OCI-LY1 (cell line): ENCODE measurements at regions not wholly inside any gene's neighbourhood (a gene's known extent, or its start where the extent isn't known, plus 50 kb on each side); places are given as distances from the start of the nearest gene placed in this dataset.

Experiments used
- H2AFZ ChIP-seq: fragments of 200-600 bp; sonication (generic), shearing (Covaris generic); 2 replicates; pipeline ENCODE4 v1.6.0; 2014; ENCODE audit warnings: antibody characterized with exemption, mild to moderate bottlenecking, low read length
- H3F3A ChIP-seq: fragments of 200-600 bp; sonication (generic), shearing (Covaris generic); 2 replicates; pipeline ENCODE4 v1.6.0; 2014; ENCODE audit warnings: mild to moderate bottlenecking, antibody characterized with exemption, low read length, moderate library complexity; ENCODE audit not compliant: insufficient read depth
- H3K27ac ChIP-seq: fragments of 200-600 bp; sonication (generic); 2 replicates; pipeline ENCODE4 v1.5.1; 2014; ENCODE audit warnings: low read length, mixed run types, mild to moderate bottlenecking, low read depth; ENCODE audit not compliant: poor library complexity, severe bottlenecking
- H3K27me3 ChIP-seq: fragments of 200-600 bp; sonication (generic); 2 replicates; pipeline ENCODE4 v1.6.0; 2014; ENCODE audit warnings: antibody characterized with exemption, mild to moderate bottlenecking, low read length, moderate library complexity; ENCODE audit not compliant: insufficient read depth
- H3K36me3 ChIP-seq: fragments of 200-600 bp; sonication (generic); 2 replicates; pipeline ENCODE4 v1.6.1; 2014; ENCODE audit warnings: mild to moderate bottlenecking, antibody characterized with exemption, low read length, moderate library complexity, mixed read lengths; ENCODE audit not compliant: insufficient read depth
- H3K4me1 ChIP-seq: fragments of 200-600 bp; sonication (generic); 2 replicates; pipeline ENCODE4 v1.5.1; 2014; ENCODE audit warnings: mild to moderate bottlenecking, low read length, moderate library complexity; ENCODE audit not compliant: insufficient read depth, severe bottlenecking
- H3K4me2 ChIP-seq: fragments of 200-600 bp; sonication (generic), shearing (Covaris generic); 2 replicates; pipeline ENCODE4 v1.6.1; 2014; ENCODE audit warnings: low read length
- H3K4me3 ChIP-seq: fragments of 200-600 bp; sonication (generic); 2 replicates; pipeline ENCODE4 v1.5.1; 2014; ENCODE audit warnings: low read length, low read depth, mild to moderate bottlenecking, mixed read lengths; ENCODE audit not compliant: poor library complexity, severe bottlenecking
- H3K79me2 ChIP-seq: fragments of 200-600 bp; shearing (Covaris generic); 2 replicates; pipeline ENCODE4 v1.6.1; 2016; ENCODE audit warnings: mixed run types, low read length, mixed read lengths; ENCODE audit not compliant: insufficient read depth
- H3K9ac ChIP-seq: fragments of 200-600 bp; sonication (generic), shearing (Covaris generic); 2 replicates; pipeline ENCODE4 v1.6.1; 2014; ENCODE audit warnings: mild to moderate bottlenecking, low read length, mixed read lengths
- H3K9me2 ChIP-seq: fragments of 200-600 bp; sonication (generic), shearing (Covaris generic); 2 replicates; pipeline ENCODE4 v1.6.1; 2014; ENCODE audit warnings: low read depth, mild to moderate bottlenecking, low read length, mixed read lengths
- H3K9me3 ChIP-seq: fragments of 200-600 bp; shearing (Covaris generic); 2 replicates; pipeline ENCODE4 v1.6.1; 2014; ENCODE audit warnings: low read length, mixed read lengths
- H4K20me1 ChIP-seq: fragments of 200-600 bp; sonication (generic), shearing (Covaris generic); 2 replicates; pipeline ENCODE4 v1.6.0; 2016; ENCODE audit warnings: mild to moderate bottlenecking, low read length; ENCODE audit not compliant: insufficient read depth
- CTCF ChIP-seq: fragments of 200-600 bp; sonication (generic), shearing (Covaris generic); IDR thresholded peaks from 2 replicates; pipeline ENCODE4 v1.5.1; 2017; ENCODE audit warnings: mild to moderate bottlenecking, antibody characterized with exemption, low read length, moderate library complexity, mixed read lengths
- EZH2 ChIP-seq: fragments of 200-600 bp; sonication (generic), shearing (Covaris generic); IDR thresholded peaks from 2 replicates; pipeline ENCODE4 v1.8.0; 2017; ENCODE audit warnings: borderline replicate concordance, mixed run types, mild to moderate bottlenecking, antibody characterized with exemption, low read length, moderate library complexity, mixed read lengths

GRCh38 chr2:9791711-9792110 is 51.6 kb upstream of the TAF1B start:
- Histone ChIP-seq H3K79me2 (no peaks in the 10 kb centered on the region), H3K9me2 (no peaks in the 10 kb centered on the region), H3K4me2 (no peak overlapping the region), H3K4me3 (no peak overlapping the region), H3K4me1 (peaks cover 4% of the 10 kb centered on the region), H4K20me1 (no peaks in the 10 kb centered on the region), H3F3A (no peaks in the 10 kb centered on the region), H2AFZ (no peak overlapping the region), H3K27me3 (peaks cover 14% of the 10 kb centered on the region), H3K9ac (no peak overlapping the region), H3K36me3 (no peaks in the 10 kb centered on the region; the same call in 1 of the 2 replicates), H3K9me3 (peaks cover 4% of the 10 kb centered on the region; the same call in 1 of the 2 replicates), H3K27ac (no peak overlapping the region)
- no peak for TF ChIP-seq EZH2
- no peak for TF ChIP-seq CTCF

DNA sequence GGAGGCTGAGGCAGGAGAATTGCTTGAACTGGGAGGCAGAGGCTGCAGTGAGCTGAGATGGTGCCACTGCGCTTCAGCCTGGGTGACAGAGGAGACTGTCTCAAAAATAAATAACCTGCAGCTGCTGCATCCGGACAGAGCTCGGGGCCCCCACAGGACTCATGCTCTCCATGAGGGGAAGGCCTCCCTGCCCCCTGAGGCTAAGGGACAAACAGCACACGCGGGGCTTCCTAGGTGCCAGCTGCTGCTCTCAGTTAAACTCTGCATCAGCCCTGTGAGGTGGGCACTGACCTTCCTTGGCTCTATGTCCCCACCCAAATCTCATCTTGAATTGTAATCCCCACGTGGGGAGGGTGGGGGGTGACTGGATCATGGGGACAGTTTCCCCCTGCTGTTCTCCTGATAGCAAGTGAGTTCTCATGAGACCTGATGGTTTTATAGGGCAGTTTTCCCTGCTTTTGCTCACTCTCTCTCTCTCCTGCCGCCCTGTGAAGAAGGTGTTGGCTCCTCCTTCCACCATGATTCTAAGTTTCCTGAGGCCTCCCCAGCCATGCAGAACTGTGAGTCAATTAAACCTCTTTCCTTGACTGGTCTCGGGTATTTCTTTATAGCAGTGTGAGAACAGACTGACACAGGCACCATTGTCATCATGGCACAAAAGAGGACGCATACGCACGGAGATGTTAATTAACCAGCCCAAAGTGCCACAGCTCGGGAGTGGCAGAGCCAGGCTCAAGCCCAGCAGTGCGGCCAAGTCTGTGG is 49.9 kb upstream of the TAF1B start:
- no peak overlapping the region for H3K9ac ChIP-seq
- H3K4me2 ChIP-seq = no peak overlapping the region
- H3K9me2 ChIP-seq = no peaks in the 10 kb centered on the region
- H3K79me2 ChIP-seq = no peaks in the 10 kb centered on the region
- H2AFZ ChIP-seq = no peak overlapping the region
- peaks cover 4% of the 10 kb centered on the region for H3K4me1 ChIP-seq
- H4K20me1 ChIP-seq = no peaks in the 10 kb centered on the region
- no peaks in the 10 kb centered on the region for H3F3A ChIP-seq
- H3K27me3 ChIP-seq = peaks cover 14% of the 10 kb centered on the region
- no peak overlapping the region for H3K4me3 ChIP-seq
- no peaks in the 10 kb centered on the region for H3K9me3 ChIP-seq
- no peaks in the 10 kb centered on the region; the same call in 1 of the 2 replicates for H3K36me3 ChIP-seq
- TF ChIP-seq CTCF = no peak
- no peak for TF ChIP-seq EZH2
- H3K27ac ChIP-seq = no peak overlapping the region
